ENCODE measurements at regions not wholly inside any gene's neighbourhood (a gene's known extent, or its start where the extent isn't known, plus 50 kb on each side); places are given as distances from the start of the nearest gene placed in this dataset.
A peak's percentile ranks its signal among the peaks of the same experiment; 100 is the strongest.

DNA sequence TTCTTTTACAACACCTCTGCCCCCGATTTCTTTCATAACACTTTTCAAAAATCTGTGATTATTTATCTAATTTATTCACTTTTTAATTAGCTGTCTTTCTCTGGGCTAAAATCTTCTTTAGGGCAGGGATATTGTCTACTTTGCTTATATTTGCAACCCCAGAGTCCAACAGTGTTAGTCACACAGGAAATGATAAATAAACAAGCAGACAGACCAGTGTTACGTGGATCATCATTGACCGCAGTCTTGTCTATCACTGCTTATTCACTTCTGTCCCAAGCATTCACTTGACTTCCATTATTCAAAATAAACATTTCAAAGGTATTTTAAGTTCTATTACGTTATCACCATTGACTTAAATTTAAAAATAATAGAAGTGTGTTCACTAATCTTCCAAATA lies 237.6 kb upstream of the UBE2E3 start:
- in situ Hi-C loops (cut with HindIII; ENCODE audit: low pct_unique_long_range_greater_than_20kb, low sequenced_read_pairs) (no loop called here), intact Hi-C loops (cut with micrococcal nuclease; ENCODE audit: unreplicated experiment) (no loop called here)
- peak; percentile 90 for ATAC-seq
- CTCF ChIA-PET: no interaction called here
- Histone ChIP-seq H3K4me3 (ENCODE audit: low read depth in 2 of 2, low read length in 2 of 2) (no peak overlapping the region), H3K4me1 (ENCODE audit: control insufficient read depth, insufficient read depth, low read length) (no peaks in the 10 kb centered on the region), H3K9me3 (ENCODE audit: control insufficient read depth, insufficient read depth, low read depth, low read length) (no peaks in the 10 kb centered on the region), H3K36me3 (ENCODE audit: control insufficient read depth, insufficient read depth, low read length) (no peaks in the 10 kb centered on the region), H3K27me3 (ENCODE audit: control insufficient read depth, insufficient read depth, low read length) (no peaks in the 10 kb centered on the region), H3K27ac (ENCODE audit: low read length) (no peak overlapping the region)
- DNase-seq (ENCODE audit: low read depth, low spot score): peak; percentile 67
- BruUV-seq (replicated peaks): no TSS peak
- TF ChIP-seq POLR2AphosphoS5 (IDR thresholded peaks at IDR 0.05; ENCODE audit: low read depth, low read length) (no peak), SIN3A (IDR thresholded peaks at IDR 0.05; ENCODE audit: borderline replicate concordance, insufficient read depth, low read depth, low read length) (no peak), TCF7L2 (IDR thresholded peaks at IDR 0.05; ENCODE audit: low read depth, low read length) (no peak)
- TF ChIP-seq, protein P1, sequence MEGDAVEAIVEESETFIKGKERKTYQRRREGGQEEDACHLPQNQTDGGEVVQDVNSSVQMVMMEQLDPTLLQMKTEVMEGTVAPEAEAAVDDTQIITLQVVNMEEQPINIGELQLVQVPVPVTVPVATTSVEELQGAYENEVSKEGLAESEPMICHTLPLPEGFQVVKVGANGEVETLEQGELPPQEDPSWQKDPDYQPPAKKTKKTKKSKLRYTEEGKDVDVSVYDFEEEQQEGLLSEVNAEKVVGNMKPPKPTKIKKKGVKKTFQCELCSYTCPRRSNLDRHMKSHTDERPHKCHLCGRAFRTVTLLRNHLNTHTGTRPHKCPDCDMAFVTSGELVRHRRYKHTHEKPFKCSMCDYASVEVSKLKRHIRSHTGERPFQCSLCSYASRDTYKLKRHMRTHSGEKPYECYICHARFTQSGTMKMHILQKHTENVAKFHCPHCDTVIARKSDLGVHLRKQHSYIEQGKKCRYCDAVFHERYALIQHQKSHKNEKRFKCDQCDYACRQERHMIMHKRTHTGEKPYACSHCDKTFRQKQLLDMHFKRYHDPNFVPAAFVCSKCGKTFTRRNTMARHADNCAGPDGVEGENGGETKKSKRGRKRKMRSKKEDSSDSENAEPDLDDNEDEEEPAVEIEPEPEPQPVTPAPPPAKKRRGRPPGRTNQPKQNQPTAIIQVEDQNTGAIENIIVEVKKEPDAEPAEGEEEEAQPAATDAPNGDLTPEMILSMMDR (IDR thresholded peaks at IDR 0.05): no peak
- TF ChIP-seq, protein P2, sequence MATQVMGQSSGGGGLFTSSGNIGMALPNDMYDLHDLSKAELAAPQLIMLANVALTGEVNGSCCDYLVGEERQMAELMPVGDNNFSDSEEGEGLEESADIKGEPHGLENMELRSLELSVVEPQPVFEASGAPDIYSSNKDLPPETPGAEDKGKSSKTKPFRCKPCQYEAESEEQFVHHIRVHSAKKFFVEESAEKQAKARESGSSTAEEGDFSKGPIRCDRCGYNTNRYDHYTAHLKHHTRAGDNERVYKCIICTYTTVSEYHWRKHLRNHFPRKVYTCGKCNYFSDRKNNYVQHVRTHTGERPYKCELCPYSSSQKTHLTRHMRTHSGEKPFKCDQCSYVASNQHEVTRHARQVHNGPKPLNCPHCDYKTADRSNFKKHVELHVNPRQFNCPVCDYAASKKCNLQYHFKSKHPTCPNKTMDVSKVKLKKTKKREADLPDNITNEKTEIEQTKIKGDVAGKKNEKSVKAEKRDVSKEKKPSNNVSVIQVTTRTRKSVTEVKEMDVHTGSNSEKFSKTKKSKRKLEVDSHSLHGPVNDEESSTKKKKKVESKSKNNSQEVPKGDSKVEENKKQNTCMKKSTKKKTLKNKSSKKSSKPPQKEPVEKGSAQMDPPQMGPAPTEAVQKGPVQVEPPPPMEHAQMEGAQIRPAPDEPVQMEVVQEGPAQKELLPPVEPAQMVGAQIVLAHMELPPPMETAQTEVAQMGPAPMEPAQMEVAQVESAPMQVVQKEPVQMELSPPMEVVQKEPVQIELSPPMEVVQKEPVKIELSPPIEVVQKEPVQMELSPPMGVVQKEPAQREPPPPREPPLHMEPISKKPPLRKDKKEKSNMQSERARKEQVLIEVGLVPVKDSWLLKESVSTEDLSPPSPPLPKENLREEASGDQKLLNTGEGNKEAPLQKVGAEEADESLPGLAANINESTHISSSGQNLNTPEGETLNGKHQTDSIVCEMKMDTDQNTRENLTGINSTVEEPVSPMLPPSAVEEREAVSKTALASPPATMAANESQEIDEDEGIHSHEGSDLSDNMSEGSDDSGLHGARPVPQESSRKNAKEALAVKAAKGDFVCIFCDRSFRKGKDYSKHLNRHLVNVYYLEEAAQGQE (IDR thresholded peaks at IDR 0.05; ENCODE audit: insufficient read depth in 1 of 2, low read depth in 2 of 2, low read length in 1 of 2): no peak
- POLR2A ChIA-PET: no interaction called here

DNA sequence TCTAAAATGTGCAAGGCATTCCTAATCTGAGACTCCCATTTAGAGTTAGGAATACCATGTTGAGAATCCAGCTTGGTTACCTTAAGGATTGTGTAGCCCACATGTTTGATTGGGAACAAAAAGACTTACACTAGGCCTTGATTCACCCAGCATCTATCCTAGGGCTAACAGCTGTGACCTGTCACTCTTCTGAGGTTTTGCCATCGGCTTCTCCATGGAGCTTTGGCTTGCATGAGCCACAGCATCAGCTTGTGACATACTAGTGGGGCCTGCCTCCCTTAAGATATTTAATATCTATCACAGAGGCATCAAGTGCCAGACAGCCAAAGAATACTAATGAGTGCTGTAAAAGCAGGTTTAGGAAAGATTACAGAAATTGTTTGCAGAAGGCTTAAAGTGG lies 241.3 kb upstream of the UBE2E3 start:
- H3K27me3 ChIP-seq (ENCODE audit: control insufficient read depth, insufficient read depth, low read length): no peaks in the 10 kb centered on the region
- no TSS peak for BruUV-seq (replicated peaks)
- TF ChIP-seq POLR2AphosphoS5 (IDR thresholded peaks at IDR 0.05; ENCODE audit: low read depth, low read length) (no peak), TCF7L2 (IDR thresholded peaks at IDR 0.05; ENCODE audit: low read depth, low read length) (no peak), SIN3A (IDR thresholded peaks at IDR 0.05; ENCODE audit: borderline replicate concordance, insufficient read depth, low read depth, low read length) (no peak)
- TF ChIP-seq, protein P2 (IDR thresholded peaks at IDR 0.05; ENCODE audit: insufficient read depth in 1 of 2, low read depth in 2 of 2, low read length in 1 of 2): no peak
- TF ChIP-seq, protein P1 (IDR thresholded peaks at IDR 0.05): no peak
- in situ Hi-C loops (cut with HindIII; ENCODE audit: low pct_unique_long_range_greater_than_20kb, low sequenced_read_pairs): no loop called here
- no peaks in the 10 kb centered on the region for H3K9me3 ChIP-seq (ENCODE audit: control insufficient read depth, insufficient read depth, low read depth, low read length)
- DNase-seq (ENCODE audit: low read depth, low spot score): no peak
- no peaks in the 10 kb centered on the region for H3K36me3 ChIP-seq (ENCODE audit: control insufficient read depth, insufficient read depth, low read length)
- CTCF ChIA-PET: no interaction called here
- no peaks in the 10 kb centered on the region for H3K4me1 ChIP-seq (ENCODE audit: control insufficient read depth, insufficient read depth, low read length)
- POLR2A ChIA-PET: no interaction called here
- intact Hi-C loops (cut with micrococcal nuclease; ENCODE audit: unreplicated experiment): no loop called here
- no peak overlapping the region for H3K4me3 ChIP-seq (ENCODE audit: low read depth in 2 of 2, low read length in 2 of 2)
- H3K27ac ChIP-seq (ENCODE audit: low read length): no peak overlapping the region
- ATAC-seq: no peak
